ENCODE measurements at regions not wholly inside any gene's neighbourhood (a gene's known extent, or its start where the extent isn't known, plus 50 kb on each side); places are given as distances from the start of the nearest gene placed in this dataset.

DNA sequence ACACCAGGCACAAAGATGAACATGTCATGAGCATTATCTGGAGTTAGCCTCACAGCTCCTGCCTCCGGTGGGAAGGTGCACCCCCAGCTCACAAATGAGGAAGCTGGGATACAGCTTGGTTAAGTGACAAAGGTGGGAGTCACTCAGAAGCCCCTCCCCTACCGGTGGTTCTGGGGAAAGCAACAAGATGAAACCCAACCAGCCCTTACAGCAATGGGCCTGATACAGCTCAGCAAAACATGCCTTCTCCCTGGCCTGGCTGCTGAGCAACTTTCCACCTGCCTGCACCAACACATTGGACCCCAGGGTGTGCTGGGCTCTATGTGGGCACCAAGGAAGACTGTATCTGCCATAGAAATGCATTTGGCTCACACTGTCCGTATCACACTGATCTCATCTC is 113.2 kb downstream of the GYPC start:
- no peak for DNase-seq (ENCODE audit: extremely low spot score, unreplicated experiment)
- Mint-ChIP-seq H3K36me3 (no peaks in the 10 kb centered on the region), H3K27me3 (peaks cover 45% of the 10 kb centered on the region), H3K4me3 (no peak overlapping the region), H3K4me1 (ENCODE audit: unreplicated experiment) (no peaks in the 10 kb centered on the region), H3K27ac (no peak overlapping the region), H3K9me3 (no peaks in the 10 kb centered on the region)
- TF ChIP-seq, protein P1, sequence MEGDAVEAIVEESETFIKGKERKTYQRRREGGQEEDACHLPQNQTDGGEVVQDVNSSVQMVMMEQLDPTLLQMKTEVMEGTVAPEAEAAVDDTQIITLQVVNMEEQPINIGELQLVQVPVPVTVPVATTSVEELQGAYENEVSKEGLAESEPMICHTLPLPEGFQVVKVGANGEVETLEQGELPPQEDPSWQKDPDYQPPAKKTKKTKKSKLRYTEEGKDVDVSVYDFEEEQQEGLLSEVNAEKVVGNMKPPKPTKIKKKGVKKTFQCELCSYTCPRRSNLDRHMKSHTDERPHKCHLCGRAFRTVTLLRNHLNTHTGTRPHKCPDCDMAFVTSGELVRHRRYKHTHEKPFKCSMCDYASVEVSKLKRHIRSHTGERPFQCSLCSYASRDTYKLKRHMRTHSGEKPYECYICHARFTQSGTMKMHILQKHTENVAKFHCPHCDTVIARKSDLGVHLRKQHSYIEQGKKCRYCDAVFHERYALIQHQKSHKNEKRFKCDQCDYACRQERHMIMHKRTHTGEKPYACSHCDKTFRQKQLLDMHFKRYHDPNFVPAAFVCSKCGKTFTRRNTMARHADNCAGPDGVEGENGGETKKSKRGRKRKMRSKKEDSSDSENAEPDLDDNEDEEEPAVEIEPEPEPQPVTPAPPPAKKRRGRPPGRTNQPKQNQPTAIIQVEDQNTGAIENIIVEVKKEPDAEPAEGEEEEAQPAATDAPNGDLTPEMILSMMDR (conservative IDR thresholded peaks at IDR 0.05) = no peak

DNA sequence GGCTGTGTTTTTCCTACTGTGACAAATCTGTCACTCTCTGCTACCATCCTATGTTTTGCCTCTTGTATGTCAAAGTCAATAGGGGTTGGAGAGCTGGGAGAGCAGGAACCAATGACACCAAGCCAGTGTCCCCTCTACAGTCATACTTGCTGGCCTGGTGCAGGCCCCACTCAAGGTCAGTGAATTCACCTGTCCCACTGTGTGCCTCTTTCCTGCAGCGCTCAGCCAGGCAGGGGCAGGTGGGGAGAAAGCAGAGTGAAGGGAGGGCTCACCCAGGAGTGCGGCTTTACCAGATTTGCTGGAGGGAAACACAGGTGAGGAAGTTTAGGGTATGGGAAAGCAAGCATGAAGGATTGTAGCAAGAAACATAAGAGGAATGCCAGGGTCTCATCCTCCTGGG is 114.5 kb downstream of the GYPC start:
- TF ChIP-seq, protein P1 (conservative IDR thresholded peaks at IDR 0.05) = no peak
- H3K4me3 Mint-ChIP-seq = no peak overlapping the region
- H3K36me3 Mint-ChIP-seq = no peaks in the 10 kb centered on the region
- DNase-seq (ENCODE audit: extremely low spot score, unreplicated experiment) = no peak
- H3K27ac Mint-ChIP-seq = no peak overlapping the region
- peaks cover 48% of the 10 kb centered on the region for H3K27me3 Mint-ChIP-seq
- peaks cover 4% of the 10 kb centered on the region for H3K4me1 Mint-ChIP-seq (ENCODE audit: unreplicated experiment)
- no peaks in the 10 kb centered on the region for H3K9me3 Mint-ChIP-seq

DNA sequence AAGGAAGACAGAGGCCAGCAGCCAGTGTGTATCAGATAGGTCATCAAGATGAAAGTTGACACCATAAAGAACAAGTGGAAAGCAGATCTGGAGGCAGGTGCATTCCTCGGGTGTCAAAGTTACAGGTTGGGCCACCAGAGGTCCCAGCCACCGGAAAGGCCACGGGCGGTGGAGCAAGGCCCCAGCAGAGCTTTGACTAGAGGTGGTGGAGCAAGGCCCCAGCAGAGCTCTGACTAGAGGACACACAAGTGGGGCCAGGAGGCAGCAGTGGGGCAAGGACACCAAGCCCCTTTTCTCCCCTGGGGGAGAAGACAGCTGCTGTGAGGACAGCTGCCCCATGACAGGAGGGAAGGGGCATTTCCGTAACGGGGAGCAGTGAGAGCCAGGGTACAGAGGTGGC is 115.1 kb downstream of the GYPC start:
- Mint-ChIP-seq H3K9me3 (no peaks in the 10 kb centered on the region), H3K27me3 (peaks cover 53% of the 10 kb centered on the region), H3K27ac (no peak overlapping the region), H3K4me3 (no peak overlapping the region), H3K36me3 (no peaks in the 10 kb centered on the region), H3K4me1 (ENCODE audit: unreplicated experiment) (peaks cover 8% of the 10 kb centered on the region)
- TF ChIP-seq, protein P1 (conservative IDR thresholded peaks at IDR 0.05) = no peak
- no peak for DNase-seq (ENCODE audit: extremely low spot score, unreplicated experiment)

DNA sequence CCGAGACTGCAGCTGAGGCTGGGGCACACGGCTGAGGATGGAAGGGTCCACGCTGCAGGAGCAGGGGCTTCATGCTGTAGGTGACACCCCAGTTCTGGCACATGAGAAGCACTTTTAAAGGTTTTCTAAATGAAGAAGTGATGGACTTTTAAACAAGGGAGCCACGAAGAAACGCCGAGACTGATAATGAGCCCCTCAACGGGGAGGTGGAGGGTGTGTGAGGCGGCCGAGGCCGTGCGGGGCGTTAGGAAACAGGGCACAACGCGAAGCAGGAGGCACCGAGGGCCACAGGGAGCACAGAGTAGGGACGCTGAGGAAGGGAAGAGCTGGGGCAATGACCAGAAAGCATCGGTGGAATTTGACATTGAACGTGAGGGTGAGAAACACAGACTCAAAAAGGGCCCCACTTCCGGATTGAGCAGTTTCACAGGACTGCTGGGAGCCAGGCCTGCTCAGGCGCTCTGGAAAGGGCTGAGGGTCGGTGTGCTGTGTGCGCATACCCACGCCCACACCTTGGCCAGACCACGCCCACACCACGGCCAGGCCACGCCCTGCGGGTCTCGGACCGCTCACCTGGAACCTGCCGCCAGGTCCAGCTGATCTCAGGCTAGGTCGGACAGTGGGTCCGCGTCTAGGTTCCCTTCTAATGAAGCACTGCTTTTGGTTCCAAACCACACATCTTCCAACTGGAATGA is 115.7 kb downstream of the GYPC start:
- no peak for DNase-seq (ENCODE audit: extremely low spot score, unreplicated experiment)
- no peak overlapping the region for H3K27ac Mint-ChIP-seq
- peaks cover 10% of the 10 kb centered on the region for H3K4me1 Mint-ChIP-seq (ENCODE audit: unreplicated experiment)
- TF ChIP-seq, protein P1 (conservative IDR thresholded peaks at IDR 0.05) = no peak
- no peaks in the 10 kb centered on the region for H3K36me3 Mint-ChIP-seq
- H3K27me3 Mint-ChIP-seq = peaks cover 50% of the 10 kb centered on the region
- H3K4me3 Mint-ChIP-seq = no peak overlapping the region
- H3K9me3 Mint-ChIP-seq = no peaks in the 10 kb centered on the region

DNA sequence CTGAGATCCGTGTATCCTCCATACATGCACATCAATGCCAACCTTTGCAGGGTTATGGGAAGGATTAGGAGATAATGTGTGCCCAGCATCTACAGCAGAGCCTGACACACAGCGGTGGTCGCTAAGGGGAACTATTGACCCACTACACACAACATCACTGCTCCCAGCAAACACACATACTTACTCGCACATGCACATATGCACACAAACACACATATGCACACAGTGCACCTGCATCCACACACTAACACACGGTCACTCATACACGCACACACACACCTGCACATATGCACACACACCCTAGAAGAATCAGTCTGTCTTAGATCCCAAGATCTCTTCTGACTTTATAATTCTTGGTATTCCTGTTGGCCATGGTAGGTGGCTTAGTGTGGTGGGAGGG is 118.3 kb downstream of the GYPC start:
- Mint-ChIP-seq H3K36me3 (no peaks in the 10 kb centered on the region), H3K27me3 (peaks cover 58% of the 10 kb centered on the region)

More for the DNA sequence above, 118.3 kb downstream of the GYPC start:
- peaks cover 24% of the 10 kb centered on the region for H3K4me1 Mint-ChIP-seq (ENCODE audit: unreplicated experiment)
- no peak overlapping the region for H3K27ac Mint-ChIP-seq
- H3K9me3 Mint-ChIP-seq = no peaks in the 10 kb centered on the region
- TF ChIP-seq, protein P1 (conservative IDR thresholded peaks at IDR 0.05) = no peak
- no peak overlapping the region for H3K4me3 Mint-ChIP-seq
- DNase-seq (ENCODE audit: extremely low spot score, unreplicated experiment) = no peak
